Panc1 (cell line): ENCODE measurements at regions not wholly inside any gene's neighbourhood (a gene's known extent, or its start where the extent isn't known, plus 50 kb on each side); places are given as distances from the start of the nearest gene placed in this dataset.

Source experiments
- ATAC-seq: fragments of 200-7000 bp; cut with Tn5 transposase; 2 replicates; pipeline ENCODE4 v1.9.1; 2020; ENCODE audit warnings: mild to moderate bottlenecking, moderate library complexity
- BruUV-seq: library from RNA; stranded (reverse); fragments of 400-500 nt; replicated peaks from 2 replicates; lab custom pipeline; 2021; lab: Mats Ljungman, UMichigan
- CTCF ChIA-PET: fragments of 300-600 bp; sonication (Branson Sonifier 250); formaldehyde crosslinking; loops from one replicate; lab custom pipeline; 2022; ENCODE audit warnings: antibody characterized with exemption; lab: Charles Lee
- POLR2A ChIA-PET: fragments of 300-600 bp; sonication (Branson Sonifier 250); formaldehyde crosslinking; loops from one replicate; lab custom pipeline; 2022; ENCODE audit warnings: antibody characterized with exemption; lab: Charles Lee
- DNase-seq: peaks from one replicate; pipeline ENCODE4 v3.0.0-alpha.2; 2010; ENCODE audit warnings: low read depth, low spot score
- H3K27ac ChIP-seq: 2 replicates; pipeline ENCODE4 v1.5.1; 2011; ENCODE audit warnings: mild to moderate bottlenecking, low read length, inconsistent platforms
- H3K27me3 ChIP-seq: fragments of 200-500 bp; sonication (Bioruptor generic); 2 replicates; pipeline ENCODE4 v1.6.0; 2014; ENCODE audit warnings: low read length, inconsistent platforms; ENCODE audit not compliant: control insufficient read depth, insufficient read depth
- H3K36me3 ChIP-seq: fragments of 200-500 bp; sonication (Bioruptor generic); 2 replicates; pipeline ENCODE4 v1.5.1; 2014; ENCODE audit warnings: inconsistent platforms, mild to moderate bottlenecking, low read length, moderate library complexity; ENCODE audit not compliant: control insufficient read depth, insufficient read depth
- H3K4me1 ChIP-seq: 2 replicates; pipeline ENCODE4 v1.5.1; 2011; ENCODE audit warnings: inconsistent platforms, mild to moderate bottlenecking, low read length, moderate library complexity; ENCODE audit not compliant: control insufficient read depth, insufficient read depth
- H3K4me3 ChIP-seq, 2 experiments: 2 replicates each; pipeline ENCODE4 v1.5.1; 2011 to 2012; ENCODE audit warnings: low read depth in 2 of 2, low read length in 2 of 2, mild to moderate bottlenecking in 2 of 2, inconsistent platforms in 1 of 2, moderate library complexity in 1 of 2
- H3K9me3 ChIP-seq: fragments of 200-500 bp; sonication (Bioruptor generic); 2 replicates; pipeline ENCODE4 v1.5.1; 2014; ENCODE audit warnings: low read depth, mild to moderate bottlenecking, inconsistent platforms, low read length, moderate library complexity; ENCODE audit not compliant: control insufficient read depth, insufficient read depth
- CTCF ChIP-seq: fragments of 450-650 bp; IDR thresholded peaks from 2 replicates; pipeline ENCODE4 v1.5.1; 2017; ENCODE audit warnings: mild to moderate bottlenecking
- POLR2AphosphoS5 ChIP-seq: IDR thresholded peaks from 2 replicates; pipeline ENCODE4 v1.6.1; 2012; ENCODE audit warnings: mild to moderate bottlenecking, low read depth, low read length, moderate library complexity
- REST ChIP-seq, 2 experiments: IDR thresholded peaks; 2 replicates each; pipeline ENCODE4 v1.6.1; 2011 to 2012; ENCODE audit warnings: low read depth in 2 of 2, control low read depth in 1 of 2, low read length in 1 of 2, mild to moderate bottlenecking in 1 of 2, moderate library complexity in 1 of 2; ENCODE audit not compliant: insufficient read depth in 1 of 2
- SIN3A ChIP-seq: IDR thresholded peaks from 2 replicates; pipeline ENCODE4 v1.6.1; 2012; ENCODE audit warnings: low read depth, mild to moderate bottlenecking, low read length, moderate library complexity, borderline replicate concordance; ENCODE audit not compliant: insufficient read depth
- TCF7L2 ChIP-seq: IDR thresholded peaks from 2 replicates; pipeline ENCODE4 v1.6.1; 2011; ENCODE audit warnings: mild to moderate bottlenecking, low read depth, low read length, inconsistent platforms
- in situ Hi-C: cut with HindIII; loops from 2 replicates; pipeline ENCODE4 v1.10.0; 2016; ENCODE audit warnings: low sequenced_read_pairs, low pct_unique_long_range_greater_than_20kb
- intact Hi-C: fragments of 100-400 bp; cut with micrococcal nuclease; formaldehyde crosslinking; loops from one replicate; pipeline ENCODE4 v1.10.0; 2022; ENCODE audit not compliant: unreplicated experiment

- POLR2A ChIA-PET = no interaction called here
- H3K36me3 ChIP-seq = no peaks in the 10 kb centered on the region
- DNase-seq = no peak
- no peak overlapping the region for H3K27ac ChIP-seq
- no peaks in the 10 kb centered on the region for H3K4me1 ChIP-seq
- TF ChIP-seq SIN3A (no peak), POLR2AphosphoS5 (no peak), CTCF (no peak), REST (IDR thresholded peaks at IDR 0.05; ENCODE audit: insufficient read depth in 1 of 2, low read depth in 2 of 2, low read length in 1 of 2) (no peak), TCF7L2 (no peak)
- no peak overlapping the region for H3K4me3 ChIP-seq
- H3K27me3 ChIP-seq = peaks cover 5% of the 10 kb centered on the region; the same call in 1 of the 2 replicates
- intact Hi-C loops (no loop called here), in situ Hi-C loops (no loop called here)
- H3K9me3 ChIP-seq = no peaks in the 10 kb centered on the region
- ATAC-seq = no peak
- CTCF ChIA-PET = no interaction called here
- no TSS peak for BruUV-seq
These were observed 97.9 kb upstream of the PALS2 start for GRCh38 chr7:24475166-24475961.

GRCh38 chr7:24476227-24476626 lies 97.0 kb upstream of the PALS2 start:
- BruUV-seq = no TSS peak
- Histone ChIP-seq H3K27me3 (peaks cover 5% of the 10 kb centered on the region; the same call in 1 of the 2 replicates), H3K4me3 (no peak overlapping the region), H3K9me3 (no peaks in the 10 kb centered on the region), H3K36me3 (no peaks in the 10 kb centered on the region), H3K27ac (no peak overlapping the region), H3K4me1 (no peaks in the 10 kb centered on the region)
- no peak for DNase-seq
- ATAC-seq = no peak
- TF ChIP-seq TCF7L2 (no peak), CTCF (no peak), REST (IDR thresholded peaks at IDR 0.05; ENCODE audit: insufficient read depth in 1 of 2, low read depth in 2 of 2, low read length in 1 of 2) (no peak), POLR2AphosphoS5 (no peak), SIN3A (no peak)
- in situ Hi-C loops (no loop called here), intact Hi-C loops (no loop called here)
- ChIA-PET CTCF (no interaction called here), POLR2A (no interaction called here)
